ENCODE measurements at regions not wholly inside any gene's neighbourhood (a gene's known extent, or its start where the extent isn't known, plus 50 kb on each side); places are given as distances from the start of the nearest gene placed in this dataset.

DNA sequence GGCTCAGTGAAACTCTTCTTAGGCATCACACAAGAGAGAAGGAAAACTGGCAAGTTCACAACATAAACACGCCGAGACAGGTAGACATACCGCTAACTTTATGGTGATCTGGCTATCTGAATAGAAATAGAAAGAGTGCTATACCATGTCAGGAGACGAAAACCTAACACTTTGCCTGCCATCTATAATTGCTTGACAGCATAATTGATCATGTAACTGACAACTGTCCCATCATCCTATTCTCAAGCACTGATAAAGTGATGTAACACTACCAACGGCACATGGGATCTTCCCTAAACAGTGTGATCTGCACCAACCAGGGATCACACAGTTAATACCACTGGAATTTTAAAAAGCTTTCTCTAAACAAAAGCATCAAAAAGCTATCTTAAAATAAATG is 270.9 kb upstream of the NSMCE3 start:
- CTCF ChIA-PET, result no interaction called here

DNA sequence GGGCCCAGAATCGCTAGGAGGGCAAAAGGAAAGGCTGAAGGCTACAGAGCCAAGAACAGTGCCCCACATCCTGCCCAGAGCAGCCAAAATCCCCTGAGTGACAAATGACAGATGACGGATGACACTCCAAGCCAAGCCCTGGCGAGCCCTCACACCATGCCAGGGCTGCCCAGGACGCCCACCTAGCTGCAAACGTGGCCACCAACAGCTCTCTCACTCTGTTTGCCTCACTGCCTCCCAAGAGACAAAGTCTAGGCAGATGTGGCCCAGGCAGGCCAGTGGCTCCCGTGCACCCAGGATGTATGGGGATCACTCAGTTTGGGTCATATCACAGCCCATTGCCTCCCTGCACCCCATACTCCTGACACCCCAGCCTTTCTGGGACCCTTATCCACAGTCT is 270.1 kb upstream of the NSMCE3 start:
- Histone ChIP-seq H3K9me1 (replicated peaks; ENCODE audit: control insufficient read depth, extremely low read depth, insufficient read depth, low read length) (no peaks in the 10 kb centered on the region), H3K9me3 (replicated peaks; ENCODE audit: control insufficient read depth, insufficient read depth, low read length) (no peaks in the 10 kb centered on the region), H3K9ac (replicated peaks; ENCODE audit: extremely low read depth, insufficient read depth, low read length) (no peak overlapping the region), H3K27ac (ENCODE audit: insufficient read depth, low read depth, low read length) (no peak overlapping the region), H3K4me1 (ENCODE audit: control insufficient read depth, extremely low read depth, insufficient read depth, low read length) (no peaks in the 10 kb centered on the region), H4K20me1 (replicated peaks; ENCODE audit: control insufficient read depth, extremely low read depth, insufficient read depth, low read length) (no peaks in the 10 kb centered on the region), H3K27me3 (ENCODE audit: control insufficient read depth in 2 of 2, insufficient read depth in 2 of 2, low read length in 2 of 2) (no peaks in the 10 kb centered on the region), H3K4me3 (replicated peaks in 1 of 3; ENCODE audit: insufficient read depth in 1 of 3, low read depth in 1 of 3, low read length in 3 of 3) (no peak overlapping the region), H2AFZ (ENCODE audit: low read depth, low read length) (no peak overlapping the region), H3K4me2 (ENCODE audit: insufficient read depth, low read length) (no peak overlapping the region), H3K79me2 (ENCODE audit: control insufficient read depth, insufficient read depth, low read length) (no peaks in the 10 kb centered on the region), H3K36me3 (ENCODE audit: control insufficient read depth in 2 of 2, extremely low read depth in 1 of 2, insufficient read depth in 2 of 2, low read length in 2 of 2) (no peaks in the 10 kb centered on the region)
- dilution Hi-C loops (cut with MboI; ENCODE audit: extremely low pct_ligation_motif_present, low sequenced_read_pairs) (no loop called here), intact Hi-C loops (cut with micrococcal nuclease) (no loop called here)
- no TSS peak for BruUV-seq (replicated peaks)
- CTCF ChIA-PET, result no interaction called here
- TF ChIP-seq POLR2AphosphoS5 (IDR thresholded peaks at IDR 0.05; ENCODE audit: insufficient read depth, low read depth, low read length), result no peak
- no peak for TF ChIP-seq POLR2A (IDR thresholded peaks at IDR 0.05; ENCODE audit: low read depth, low read length)
- no peak for TF ChIP-seq EZH2 (IDR thresholded peaks at IDR 0.05; ENCODE audit: borderline replicate concordance, low read depth, low read length, severe bottlenecking)
- TF ChIP-seq MYC (IDR thresholded peaks at IDR 0.05; ENCODE audit: low read depth, low read length), result no peak
- TF ChIP-seq MAX (IDR thresholded peaks at IDR 0.05; ENCODE audit: insufficient read depth, insufficient read length), result no peak
- TF ChIP-seq FOS (IDR thresholded peaks at IDR 0.05; ENCODE audit: borderline replicate concordance, insufficient read depth, low read length), result no peak
- no peak for TF ChIP-seq JUN (IDR thresholded peaks at IDR 0.05; ENCODE audit: borderline replicate concordance, insufficient read depth, insufficient read length, low read depth)
- TF ChIP-seq GATA2 (IDR thresholded peaks at IDR 0.05; ENCODE audit: insufficient read depth, insufficient read length, low read depth, low read length), result no peak
- TF ChIP-seq, protein P1, sequence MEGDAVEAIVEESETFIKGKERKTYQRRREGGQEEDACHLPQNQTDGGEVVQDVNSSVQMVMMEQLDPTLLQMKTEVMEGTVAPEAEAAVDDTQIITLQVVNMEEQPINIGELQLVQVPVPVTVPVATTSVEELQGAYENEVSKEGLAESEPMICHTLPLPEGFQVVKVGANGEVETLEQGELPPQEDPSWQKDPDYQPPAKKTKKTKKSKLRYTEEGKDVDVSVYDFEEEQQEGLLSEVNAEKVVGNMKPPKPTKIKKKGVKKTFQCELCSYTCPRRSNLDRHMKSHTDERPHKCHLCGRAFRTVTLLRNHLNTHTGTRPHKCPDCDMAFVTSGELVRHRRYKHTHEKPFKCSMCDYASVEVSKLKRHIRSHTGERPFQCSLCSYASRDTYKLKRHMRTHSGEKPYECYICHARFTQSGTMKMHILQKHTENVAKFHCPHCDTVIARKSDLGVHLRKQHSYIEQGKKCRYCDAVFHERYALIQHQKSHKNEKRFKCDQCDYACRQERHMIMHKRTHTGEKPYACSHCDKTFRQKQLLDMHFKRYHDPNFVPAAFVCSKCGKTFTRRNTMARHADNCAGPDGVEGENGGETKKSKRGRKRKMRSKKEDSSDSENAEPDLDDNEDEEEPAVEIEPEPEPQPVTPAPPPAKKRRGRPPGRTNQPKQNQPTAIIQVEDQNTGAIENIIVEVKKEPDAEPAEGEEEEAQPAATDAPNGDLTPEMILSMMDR (IDR thresholded peaks at IDR 0.05; ENCODE audit: extremely low read depth in 1 of 2, insufficient read depth in 1 of 2, low read depth in 1 of 2, low read length in 2 of 2), result no peak
- DNase-seq (ENCODE audit: low read depth, low spot score), result no peak
- FAIRE-seq, result no peak
- POLR2A ChIA-PET, result no interaction called here

More for the DNA sequence above, 270.9 kb upstream of the NSMCE3 start:
- no peaks in the 10 kb centered on the region for H3K36me3 ChIP-seq (ENCODE audit: control insufficient read depth in 2 of 2, extremely low read depth in 1 of 2, insufficient read depth in 2 of 2, low read length in 2 of 2)
- POLR2A ChIA-PET, result no interaction called here
- DNase-seq (ENCODE audit: low read depth, low spot score) (no peak), FAIRE-seq (no peak)
- no peak for TF ChIP-seq GATA2 (IDR thresholded peaks at IDR 0.05; ENCODE audit: insufficient read depth, insufficient read length, low read depth, low read length)
- TF ChIP-seq, protein P1 (IDR thresholded peaks at IDR 0.05; ENCODE audit: extremely low read depth in 1 of 2, insufficient read depth in 1 of 2, low read depth in 1 of 2, low read length in 2 of 2), result no peak
- TF ChIP-seq FOS (IDR thresholded peaks at IDR 0.05; ENCODE audit: borderline replicate concordance, insufficient read depth, low read length), result no peak
- TF ChIP-seq EZH2 (IDR thresholded peaks at IDR 0.05; ENCODE audit: borderline replicate concordance, low read depth, low read length, severe bottlenecking), result no peak
- H3K27me3 ChIP-seq (ENCODE audit: control insufficient read depth in 2 of 2, insufficient read depth in 2 of 2, low read length in 2 of 2), result no peaks in the 10 kb centered on the region
- H3K9me1 ChIP-seq (replicated peaks; ENCODE audit: control insufficient read depth, extremely low read depth, insufficient read depth, low read length), result no peaks in the 10 kb centered on the region
- H2AFZ ChIP-seq (ENCODE audit: low read depth, low read length), result no peak overlapping the region
- no peaks in the 10 kb centered on the region for H3K4me1 ChIP-seq (ENCODE audit: control insufficient read depth, extremely low read depth, insufficient read depth, low read length)
- H4K20me1 ChIP-seq (replicated peaks; ENCODE audit: control insufficient read depth, extremely low read depth, insufficient read depth, low read length), result no peaks in the 10 kb centered on the region
- no peak overlapping the region for H3K27ac ChIP-seq (ENCODE audit: insufficient read depth, low read depth, low read length)
- H3K9me3 ChIP-seq (replicated peaks; ENCODE audit: control insufficient read depth, insufficient read depth, low read length), result no peaks in the 10 kb centered on the region
- no peak overlapping the region for H3K4me3 ChIP-seq (replicated peaks in 1 of 3; ENCODE audit: insufficient read depth in 1 of 3, low read depth in 1 of 3, low read length in 3 of 3)
- no TSS peak for BruUV-seq (replicated peaks)
- intact Hi-C loops (cut with micrococcal nuclease), result no loop called here
- dilution Hi-C loops (cut with MboI; ENCODE audit: extremely low pct_ligation_motif_present, low sequenced_read_pairs), result no loop called here
- H3K79me2 ChIP-seq (ENCODE audit: control insufficient read depth, insufficient read depth, low read length), result no peaks in the 10 kb centered on the region
- H3K9ac ChIP-seq (replicated peaks; ENCODE audit: extremely low read depth, insufficient read depth, low read length), result no peak overlapping the region
- no peak overlapping the region for H3K4me2 ChIP-seq (ENCODE audit: insufficient read depth, low read length)
